ENCODE measurements at regions not wholly inside any gene's neighbourhood (a gene's known extent, or its start where the extent isn't known, plus 50 kb on each side); places are given as distances from the start of the nearest gene placed in this dataset.

- no peak for DNase-seq (ENCODE audit: low spot score)
Measured at GRCh38 chr11:69365558-69365957, 71.6 kb downstream of the MYEOV start.

DNA sequence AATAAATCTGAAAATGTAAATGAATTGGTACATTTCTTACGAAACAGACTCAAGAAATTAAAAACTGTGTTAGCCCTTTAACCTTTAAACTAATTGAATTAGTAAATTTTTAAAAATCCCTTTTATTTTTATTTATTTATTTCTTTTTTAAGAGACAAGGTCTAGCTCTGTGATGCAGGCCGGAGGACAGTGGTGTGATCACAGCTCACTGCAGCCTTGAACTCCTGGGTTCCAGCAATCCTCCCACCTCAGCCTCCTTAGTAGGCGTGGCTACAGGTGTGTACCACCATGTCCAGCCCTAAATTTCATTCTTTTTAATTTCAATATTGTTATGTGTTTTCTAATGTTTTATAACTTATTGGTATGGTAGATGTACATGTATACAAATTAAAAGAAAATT lies 72.6 kb downstream of the MYEOV start:
- no peak for DNase-seq (ENCODE audit: low spot score)

GRCh38 chr11:69367211-69367964 lies 73.4 kb downstream of the MYEOV start:
- no peak for DNase-seq (ENCODE audit: low spot score)

- no peak for DNase-seq (ENCODE audit: low spot score)
Measured at GRCh38 chr11:69368119-69368880, 74.3 kb downstream of the MYEOV start.

DNA sequence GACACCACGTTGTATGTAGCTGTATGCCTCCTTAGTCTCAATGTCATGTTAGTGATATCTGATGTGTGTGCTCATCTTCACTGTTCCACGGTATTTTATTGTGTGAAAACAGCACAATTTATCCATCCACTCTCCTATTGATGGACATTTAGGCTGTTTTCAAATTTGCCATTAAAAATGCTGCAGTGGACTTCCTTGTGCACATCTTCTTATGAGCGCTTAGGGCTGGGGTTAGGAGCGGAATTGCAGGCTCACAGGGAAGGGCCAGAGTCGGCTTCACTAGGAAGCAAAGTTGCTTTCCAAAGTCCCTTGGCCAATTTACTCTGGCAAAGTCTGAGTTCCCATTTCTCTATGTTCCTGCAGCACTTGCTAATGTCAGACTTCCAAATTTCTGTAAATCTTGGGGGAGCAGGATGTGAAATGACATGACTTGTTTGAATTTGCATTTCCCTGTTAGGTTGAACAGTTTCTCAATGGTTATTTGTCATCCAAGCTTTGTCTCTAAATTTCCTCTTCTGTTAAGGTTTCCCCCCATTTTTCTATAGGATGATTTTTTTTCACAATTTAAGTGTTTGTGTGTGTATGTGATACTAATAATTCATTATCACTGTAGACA lies 75.4 kb downstream of the MYEOV start:
- no peak for DNase-seq (ENCODE audit: low spot score)

- no peak for DNase-seq (ENCODE audit: low spot score)
Measured at GRCh38 chr11:69369945-69370344, 76.0 kb downstream of the MYEOV start.

DNA sequence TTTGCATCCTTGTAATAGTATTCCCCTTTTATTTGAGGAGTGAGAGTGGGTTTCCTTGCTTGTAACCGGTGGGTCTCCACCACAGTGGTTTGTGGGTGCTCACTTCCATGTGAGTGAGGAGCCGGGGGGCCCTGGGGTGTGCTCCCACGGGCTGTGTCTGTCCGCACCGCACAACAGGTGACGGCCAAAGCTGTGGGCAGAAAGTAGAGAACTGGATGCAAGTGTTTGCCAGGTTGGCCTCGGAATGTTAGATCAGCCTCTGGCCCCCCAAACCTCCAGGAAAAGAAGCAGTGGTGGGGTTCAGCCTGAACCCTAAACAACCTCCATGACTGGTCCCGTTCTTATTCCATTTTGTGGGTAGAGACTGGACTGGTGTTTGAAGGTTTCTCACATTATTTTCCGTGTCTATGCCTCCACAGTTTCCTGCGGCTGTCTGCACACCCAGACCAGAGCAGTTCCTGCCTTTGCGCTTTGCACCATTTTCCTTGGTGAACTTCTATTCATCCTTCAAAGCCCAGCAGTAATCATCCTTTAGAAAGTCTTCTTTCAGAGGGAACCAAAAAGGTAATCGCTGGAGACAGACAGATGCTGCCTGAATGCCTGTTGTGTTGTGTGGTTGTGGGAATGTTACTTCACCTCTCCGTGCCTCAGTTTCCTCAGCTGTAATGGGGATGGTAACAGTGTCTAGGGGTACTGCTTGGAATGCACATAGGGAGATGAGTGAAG lies 77.2 kb downstream of the MYEOV start:
- DNase-seq (ENCODE audit: low spot score), result no peak

- no peak for DNase-seq (ENCODE audit: low spot score)
Measured at GRCh38 chr11:69371731-69372588, 78.0 kb downstream of the MYEOV start.

DNA sequence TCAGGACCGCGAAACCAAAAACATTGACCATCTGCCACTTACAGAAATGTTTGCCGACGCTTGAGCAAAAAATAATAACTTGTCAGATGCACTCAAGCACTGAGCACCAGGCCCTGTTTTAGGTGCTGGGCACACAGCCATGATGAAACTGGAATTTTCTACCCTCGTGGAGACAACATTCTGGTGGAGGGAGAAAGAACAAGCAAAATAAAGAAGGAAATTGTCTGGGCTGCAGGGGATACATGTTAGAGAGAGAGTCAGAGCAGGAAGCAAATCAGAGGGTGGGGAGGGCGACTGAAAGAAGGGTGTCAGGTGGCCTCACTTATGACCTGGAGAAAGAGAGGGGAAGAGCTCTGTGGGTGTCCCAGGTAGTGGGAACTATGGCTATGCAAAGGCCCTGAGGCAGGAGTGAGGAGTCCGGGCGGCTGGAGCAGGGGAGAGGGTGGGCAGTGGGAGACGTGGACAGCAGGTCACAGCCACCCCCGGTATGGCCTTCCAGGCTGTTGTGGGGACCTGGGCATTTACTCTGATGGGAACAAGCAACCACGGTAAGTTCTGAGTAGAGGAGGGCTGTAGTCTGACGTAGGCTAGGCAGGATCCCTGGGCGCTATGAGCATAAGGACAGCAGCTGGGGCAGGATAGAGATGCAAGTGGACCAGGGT lies 78.8 kb downstream of the MYEOV start:
- no peak for DNase-seq (ENCODE audit: low spot score)

DNA sequence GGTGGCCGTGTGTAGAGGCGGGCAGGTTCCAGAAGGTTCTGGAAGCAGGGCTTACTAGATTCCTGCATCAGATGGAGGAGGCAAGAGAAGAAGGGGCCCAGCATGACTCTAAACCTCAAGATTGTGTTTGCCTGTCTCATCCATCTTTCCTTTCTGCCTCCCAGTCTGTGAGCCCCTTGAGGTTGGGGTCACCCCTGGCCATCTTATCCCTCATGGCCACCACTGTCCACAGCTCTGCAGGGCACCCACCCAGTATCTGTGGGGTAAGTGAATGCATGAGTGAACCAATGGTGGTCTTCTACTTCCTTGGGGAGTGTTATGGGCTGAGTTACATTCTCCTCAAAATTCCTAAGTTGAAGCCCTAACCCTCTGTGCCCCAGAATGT lies 79.3 kb downstream of the MYEOV start:
- DNase-seq (ENCODE audit: low spot score), result no peak

DNA sequence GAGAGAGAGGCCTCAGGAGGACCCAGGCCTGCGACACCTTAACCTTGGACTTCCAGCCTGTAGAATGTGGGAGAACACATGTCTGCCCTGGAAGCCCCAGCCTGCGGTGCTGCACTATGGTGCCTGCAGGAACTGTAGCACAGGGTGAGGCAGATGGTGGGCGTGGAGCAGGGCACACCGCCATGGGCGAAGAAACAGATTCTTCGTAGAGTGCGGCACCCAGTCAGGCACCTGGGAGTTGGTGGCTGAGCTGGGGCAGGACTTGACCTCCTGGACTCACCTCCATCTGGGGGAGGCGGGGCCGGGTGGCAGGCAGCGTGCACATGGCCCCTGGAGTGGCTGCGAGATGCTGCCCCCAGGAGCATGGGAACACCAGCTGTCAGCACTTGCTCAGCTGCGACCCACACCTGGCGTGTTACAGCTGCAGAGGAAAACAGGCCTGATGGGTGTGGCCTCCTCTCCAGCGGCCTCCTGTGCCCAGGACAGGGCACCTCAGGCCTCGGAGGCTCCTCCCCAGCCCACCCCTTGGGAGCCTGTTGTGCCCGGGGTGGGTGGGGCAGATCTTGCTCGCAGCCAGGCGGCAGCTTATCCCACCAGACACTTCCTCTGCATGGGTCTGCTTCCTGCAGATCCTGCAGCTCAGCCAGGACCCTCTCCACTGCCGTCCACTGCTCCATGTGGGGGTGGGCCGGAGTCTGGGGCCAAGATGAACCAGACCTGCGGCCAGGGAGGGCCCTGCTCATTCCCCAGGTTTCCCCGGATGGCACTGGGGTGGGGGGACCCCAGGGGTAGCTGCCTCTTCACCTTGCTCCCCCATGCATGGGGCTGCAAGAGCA lies 80.4 kb downstream of the MYEOV start:
- no peak for DNase-seq (ENCODE audit: low spot score)

DNA sequence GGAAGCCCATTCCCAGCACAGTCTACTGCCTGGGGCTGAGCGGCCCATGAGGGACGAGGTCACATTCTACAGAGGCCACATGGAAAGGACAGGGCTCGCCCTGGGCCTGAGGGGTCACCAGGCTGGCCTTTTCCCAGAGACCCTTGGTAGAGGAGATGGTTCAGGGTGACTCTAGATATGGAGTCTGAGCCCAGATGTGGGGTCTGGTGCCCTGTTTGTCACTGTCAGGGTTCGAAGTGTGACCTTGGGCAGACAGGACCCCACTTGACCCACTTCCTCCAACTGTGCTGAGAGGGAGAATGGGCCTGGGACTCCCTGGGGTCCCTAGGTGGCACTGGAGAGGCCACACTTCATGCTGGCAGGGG lies 81.0 kb downstream of the MYEOV start:
- DNase-seq (ENCODE audit: low spot score), result no peak

- DNase-seq (ENCODE audit: low spot score), result no peak
Measured at GRCh38 chr11:69375316-69376154, 81.6 kb downstream of the MYEOV start.

DNA sequence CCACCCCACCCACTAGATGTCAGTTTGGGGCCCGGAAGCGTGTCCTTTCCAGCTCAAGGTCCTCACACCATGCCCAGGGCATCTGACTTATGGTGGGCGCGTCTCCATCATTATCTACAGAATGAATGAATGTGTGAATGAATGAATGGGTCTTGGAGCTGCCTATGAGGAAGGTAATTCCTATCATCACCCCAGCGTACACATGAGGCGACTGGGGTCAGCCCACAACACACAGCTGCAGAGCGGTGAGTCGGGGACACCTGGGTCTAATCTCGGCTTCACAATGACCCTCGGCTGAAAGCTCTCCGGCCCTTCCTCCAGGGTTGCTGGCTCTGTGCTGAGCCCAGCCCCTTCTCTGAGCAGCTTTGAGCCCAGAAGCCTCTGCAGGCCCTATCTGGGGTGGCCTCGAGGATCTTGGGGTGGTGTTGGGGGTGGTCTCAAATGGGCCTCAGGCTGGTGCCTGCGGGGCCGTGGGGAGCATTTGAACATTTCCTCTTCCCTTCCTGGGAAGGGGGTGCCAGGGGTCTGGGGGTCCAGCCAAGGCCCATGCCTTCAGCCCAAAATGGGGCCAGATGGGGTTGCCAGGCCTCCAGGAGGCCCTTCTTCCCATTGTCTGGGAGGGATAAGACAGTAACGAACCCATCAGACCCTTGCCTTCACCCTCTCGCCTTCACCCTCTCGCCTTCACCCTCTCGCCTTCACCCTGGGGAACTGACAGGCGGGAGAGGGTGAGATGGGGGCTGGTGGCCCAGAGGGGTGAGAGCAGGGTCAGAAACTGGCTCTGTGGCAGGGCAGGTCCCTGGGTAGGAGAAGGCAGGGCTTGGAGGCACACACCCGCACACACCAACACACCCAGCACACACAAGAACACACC lies 82.4 kb downstream of the MYEOV start:
- DNase-seq (ENCODE audit: low spot score), result no peak

- no peak for DNase-seq (ENCODE audit: low spot score)
Measured at GRCh38 chr11:69377029-69377952, 83.3 kb downstream of the MYEOV start.

DNA sequence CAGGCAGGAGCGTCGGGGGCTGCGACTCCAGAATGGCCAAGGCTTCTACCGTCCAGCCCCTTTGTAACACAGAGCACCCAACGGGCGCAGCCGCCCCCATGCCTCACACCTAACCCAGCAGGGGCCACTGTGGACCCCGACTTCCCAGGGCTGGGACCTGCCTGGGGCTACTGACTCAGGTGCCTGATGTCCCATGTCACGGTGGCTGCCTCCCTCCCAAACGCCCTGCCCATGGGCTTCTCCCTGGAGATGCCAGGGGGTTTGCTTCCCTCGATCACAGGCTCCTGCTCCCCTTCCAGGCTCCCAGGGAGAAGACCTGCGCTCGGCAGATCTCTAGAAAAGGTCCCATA lies 84.0 kb downstream of the MYEOV start:
- no peak for DNase-seq (ENCODE audit: low spot score)

Data from globus pallidus (tissue), 1 donor.